H1 (cell line): ENCODE measurements at regions not wholly inside any gene's neighbourhood (a gene's known extent, or its start where the extent isn't known, plus 50 kb on each side); places are given as distances from the start of the nearest gene placed in this dataset.

Source experiments
- CTCF ChIA-PET: fragments of 300-600 bp; sonication (Branson Sonifier 250); formaldehyde crosslinking; loops from one replicate; lab custom pipeline; 2021; ENCODE audit not compliant: partially characterized antibody; lab: Charles Lee
- POLR2A ChIA-PET: fragments of 300-600 bp; sonication (Branson Sonifier 250); formaldehyde crosslinking; loops from one replicate; lab custom pipeline; 2021; ENCODE audit warnings: inconsistent platforms; ENCODE audit not compliant: partially characterized antibody; lab: Charles Lee
- DNase-seq, 2 experiments: peaks; one replicate each; pipeline versions ENCODE4 v3.0.0 to v3.0.0-alpha.2; 2010 to 2022; ENCODE audit warnings: low spot score in 2 of 2, low read depth in 1 of 2, mixed read lengths in 1 of 2
- FAIRE-seq: peaks from 2 replicates; lab custom pipeline; 2011; peaks lifted over from hg19 to GRCh38; lab: Jason Lieb, UNC
- H2AFZ ChIP-seq: 2 replicates; pipeline ENCODE4 v1.8.1; 2012; ENCODE audit warnings: low read length, inconsistent platforms
- H2AK5ac ChIP-seq: 2 replicates; pipeline ENCODE4 v1.6.1; 2013; ENCODE audit warnings: low read depth, low read length
- H2BK120ac ChIP-seq: replicated peaks from 2 replicates; pipeline ENCODE3; 2013; ENCODE audit warnings: low read depth, low read length, inconsistent platforms
- H2BK12ac ChIP-seq: 2 replicates; pipeline ENCODE4 v1.6.1; 2013; ENCODE audit warnings: low read depth, low read length
- H2BK15ac ChIP-seq: 2 replicates; pipeline ENCODE4 v1.6.1; 2013; ENCODE audit warnings: low read length
- H2BK20ac ChIP-seq: 2 replicates; pipeline ENCODE4 v1.6.1; 2013; ENCODE audit warnings: low read length
- H2BK5ac ChIP-seq: 2 replicates; pipeline ENCODE4 v1.6.1; 2013; ENCODE audit warnings: low read depth, low read length
- H3K14ac ChIP-seq: 2 replicates; pipeline ENCODE4 v1.6.1; 2013; ENCODE audit warnings: inconsistent platforms; ENCODE audit not compliant: insufficient read length
- H3K18ac ChIP-seq: 2 replicates; pipeline ENCODE4 v1.6.1; 2013; ENCODE audit warnings: low read length; ENCODE audit errors: extremely low read depth
- H3K23ac ChIP-seq: 2 replicates; pipeline ENCODE4 v1.6.1; 2013; ENCODE audit warnings: inconsistent platforms; ENCODE audit not compliant: insufficient read length
- H3K23me2 ChIP-seq: 2 replicates; pipeline ENCODE4 v1.6.1; 2013; ENCODE audit warnings: low read depth, low read length
- H3K27ac ChIP-seq: 2 replicates; pipeline ENCODE4 v1.6.1; 2011; ENCODE audit warnings: low read depth, low read length, inconsistent platforms
- H3K27me3 ChIP-seq, 4 experiments: replicated peaks in 1 of 4; 1 replicate in 1 of 4; 2 replicates in 3 of 4; pipeline versions ENCODE4 v1.6.1 to v1.8.1; 2011 to 2013; ENCODE audit warnings: low read length in 3 of 4, mild to moderate bottlenecking in 3 of 4, inconsistent platforms in 2 of 4, mixed read lengths in 2 of 4, moderate library complexity in 1 of 4; ENCODE audit not compliant: control insufficient read depth in 3 of 4, insufficient read depth in 3 of 4; ENCODE audit errors: extremely low read depth in 1 of 4
- H3K36me3 ChIP-seq, 4 experiments: 2 replicates each; pipeline versions ENCODE4 v1.6.1 to v1.8.1; 2011 to 2013; ENCODE audit warnings: mild to moderate bottlenecking in 4 of 4, low read length in 3 of 4, moderate library complexity in 2 of 4, control low read depth in 1 of 4, inconsistent platforms in 1 of 4; ENCODE audit not compliant: insufficient read depth in 4 of 4, control insufficient read depth in 2 of 4
- H3K4ac ChIP-seq: replicated peaks from 2 replicates; pipeline ENCODE3; 2013; ENCODE audit warnings: low read length, low read depth, mixed read lengths, inconsistent platforms; ENCODE audit not compliant: insufficient read length
- H3K4me1 ChIP-seq, 4 experiments: replicated peaks in 1 of 4; 1 replicate in 1 of 4; 2 replicates in 3 of 4; pipeline versions ENCODE4 v1.6.1 to v1.8.1; 2011 to 2013; ENCODE audit warnings: low read length in 3 of 4, inconsistent platforms in 2 of 4, mixed read lengths in 1 of 4; ENCODE audit not compliant: insufficient read depth in 4 of 4, control insufficient read depth in 3 of 4
- H3K4me2 ChIP-seq, 2 experiments: 2 replicates each; pipeline versions ENCODE4 v1.6.1 to v1.8.1; 2011 to 2013; ENCODE audit warnings: low read depth in 2 of 2, low read length in 2 of 2, control low read depth in 1 of 2, inconsistent platforms in 1 of 2, mild to moderate bottlenecking in 1 of 2; ENCODE audit not compliant: insufficient read depth in 1 of 2
- H3K4me3 ChIP-seq, 4 experiments: fragments of 200-600, 300-600 bp in 1 of 4; sonication (generic), shearing (Covaris generic), sonication (Bioruptor Twin) in 1 of 4; 2 replicates each; pipeline versions ENCODE4 v1.5.1 to v1.8.1; 2011 to 2016; ENCODE audit warnings: low read length in 4 of 4, low read depth in 3 of 4, control low read depth in 2 of 4, inconsistent platforms in 2 of 4, mild to moderate bottlenecking in 2 of 4, mixed read lengths in 1 of 4, moderate library complexity in 1 of 4; ENCODE audit not compliant: insufficient read depth in 2 of 4; ENCODE audit errors: extremely low read depth in 1 of 4
- H3K56ac ChIP-seq: replicated peaks from 2 replicates; pipeline ENCODE3; 2013; ENCODE audit warnings: low read depth, mild to moderate bottlenecking, mixed read lengths, low read length, inconsistent platforms; ENCODE audit not compliant: insufficient read length
- H3K79me1 ChIP-seq: 2 replicates; pipeline ENCODE4 v1.6.1; 2013; ENCODE audit warnings: low read depth, low read length, control low read depth
- H3K79me2 ChIP-seq, 2 experiments: 2 replicates each; pipeline versions ENCODE4 v1.6.1 to v1.8.1; 2012 to 2013; ENCODE audit warnings: low read length in 2 of 2, mild to moderate bottlenecking in 2 of 2, inconsistent platforms in 1 of 2; ENCODE audit not compliant: insufficient read depth in 2 of 2, control insufficient read depth in 1 of 2
- H3K9ac ChIP-seq, 4 experiments: replicated peaks in 1 of 4; 1 replicate in 1 of 4; 2 replicates in 3 of 4; pipeline versions ENCODE4 v1.6.1 to v1.8.1; 2011 to 2013; ENCODE audit warnings: low read depth in 3 of 4, low read length in 3 of 4, control low read depth in 2 of 4, mild to moderate bottlenecking in 2 of 4, moderate library complexity in 2 of 4, inconsistent platforms in 1 of 4; ENCODE audit errors: extremely low read depth in 1 of 4
- H3K9me3 ChIP-seq, 2 experiments: 2 replicates each; pipeline versions ENCODE4 v1.6.1 to v1.8.1; 2012 to 2013; ENCODE audit warnings: mild to moderate bottlenecking in 2 of 2, moderate library complexity in 2 of 2, control low read depth in 1 of 2, inconsistent platforms in 1 of 2, low read depth in 1 of 2, low read length in 1 of 2, mixed read lengths in 1 of 2; ENCODE audit not compliant: insufficient read depth in 2 of 2
- H4K20me1 ChIP-seq, 2 experiments: replicated peaks in 1 of 2; 2 replicates each; pipeline versions ENCODE3 to v1.8.1; 2011 to 2013; ENCODE audit warnings: inconsistent platforms in 2 of 2, low read length in 2 of 2, mild to moderate bottlenecking in 1 of 2; ENCODE audit not compliant: insufficient read depth in 2 of 2, control insufficient read depth in 1 of 2
- H4K5ac ChIP-seq: 2 replicates; pipeline ENCODE4 v1.6.1; 2013; ENCODE audit warnings: low read length, low read depth, mixed read lengths, inconsistent platforms; ENCODE audit not compliant: insufficient read length
- H4K8ac ChIP-seq: 2 replicates; pipeline ENCODE4 v1.8.0; 2013; ENCODE audit warnings: mild to moderate bottlenecking, moderate library complexity, low read length, inconsistent platforms; ENCODE audit not compliant: insufficient read depth; ENCODE audit errors: extremely low read depth
- H4K91ac ChIP-seq: replicated peaks from 2 replicates; pipeline ENCODE3; 2013; ENCODE audit warnings: low read length, mixed read lengths, inconsistent platforms; ENCODE audit not compliant: insufficient read length
- ATF2 ChIP-seq: IDR thresholded peaks from 2 replicates; pipeline ENCODE4 v1.6.1; 2012; ENCODE audit warnings: low read length, inconsistent platforms
- BRCA1 ChIP-seq: IDR thresholded peaks from 2 replicates; pipeline ENCODE4 v1.6.1; 2012; ENCODE audit warnings: low read depth, low read length, improper control_type of control experiment
- CHD1 ChIP-seq: IDR thresholded peaks from 2 replicates; pipeline ENCODE4 v1.6.1; 2012; ENCODE audit warnings: low read depth, low read length, improper control_type of control experiment
- FOSL1 ChIP-seq: IDR thresholded peaks from 2 replicates; pipeline ENCODE4 v1.6.1; 2011; ENCODE audit warnings: mild to moderate bottlenecking, low read depth, low read length, moderate library complexity; ENCODE audit not compliant: insufficient read depth
- JUN ChIP-seq: IDR thresholded peaks from 2 replicates; pipeline ENCODE4 v1.6.1; 2011; ENCODE audit warnings: low read depth, mild to moderate bottlenecking, improper control_type of control experiment, low read length
- POLR2A ChIP-seq, 2 experiments: IDR thresholded peaks; 1 replicate in 1 of 2; 2 replicates in 1 of 2; pipeline ENCODE4 v1.6.1; 2011; ENCODE audit warnings: low read depth in 2 of 2, low read length in 2 of 2, mild to moderate bottlenecking in 2 of 2; ENCODE audit errors: control extremely low read depth in 1 of 2
- RAD21 ChIP-seq, 2 experiments: IDR thresholded peaks in 1 of 2; conservative IDR thresholded peaks in 1 of 2; 2 replicates each; pipeline ENCODE4 v1.6.1; 2011; ENCODE audit warnings: low read depth in 2 of 2, low read length in 2 of 2, improper control_type of control experiment in 1 of 2, inconsistent platforms in 1 of 2, mild to moderate bottlenecking in 1 of 2, moderate library complexity in 1 of 2
- RFX5 ChIP-seq: IDR thresholded peaks from 2 replicates; pipeline ENCODE4 v1.6.1; 2011; ENCODE audit warnings: low read depth, low read length, improper control_type of control experiment, borderline replicate concordance
- RNF2 ChIP-seq: fragments of 200-900, 300-1000 bp; sonication (generic); IDR thresholded peaks from 2 replicates; pipeline ENCODE4 v1.7.1; 2016; ENCODE audit warnings: borderline replicate concordance, low read depth, mild to moderate bottlenecking, antibody characterized with exemption, low read length; ENCODE audit not compliant: poor library complexity, severe bottlenecking; ENCODE audit errors: missing control alignments
- SIN3A ChIP-seq, 2 experiments: IDR thresholded peaks in 1 of 2; conservative IDR thresholded peaks in 1 of 2; 2 replicates each; pipeline ENCODE4 v1.6.1; 2011 to 2012; ENCODE audit warnings: low read length in 2 of 2, improper control_type of control experiment in 1 of 2, low read depth in 1 of 2, mild to moderate bottlenecking in 1 of 2
- SP2 ChIP-seq: IDR thresholded peaks from 2 replicates; pipeline ENCODE4 v1.6.1; 2012; ENCODE audit warnings: mild to moderate bottlenecking, low read length, inconsistent platforms
- TAF7 ChIP-seq: optimal IDR thresholded peaks from 2 replicates; pipeline ENCODE3; 2011; ENCODE audit warnings: low read depth, mild to moderate bottlenecking, inconsistent platforms, low read length, moderate library complexity, borderline replicate concordance
- ZNF274 ChIP-seq: IDR thresholded peaks from 2 replicates; pipeline ENCODE4 v1.7.0; 2012; ENCODE audit warnings: low read length, borderline replicate concordance; ENCODE audit errors: extremely low read depth
- WGBS, 2 experiments: shearing (Covaris generic) in 1 of 2; methylation state at CpG; one replicate each; pipeline versions ENCODE4 v1.1.6 to v1.1.7; 2013 to 2015; ENCODE audit warnings: low lambda C conversion rate in 2 of 2, mixed read lengths in 2 of 2, inconsistent platforms in 1 of 2, low coverage in 1 of 2, missing lambda C conversion rate in 1 of 2; ENCODE audit not compliant: insufficient replicate concordance in 2 of 2, insufficient coverage in 1 of 2, insufficient read length in 1 of 2; ENCODE audit errors: extremely low coverage in 1 of 2, missing lambda C conversion rate in 1 of 2; 5-methylcytosine and 5-hydroxymethylcytosine counted together

GRCh38 chr1:91605566-91605965, 104.9 kb downstream of the CDC7 start:
- H3K4me1 ChIP-seq = no peaks in the 10 kb centered on the region
- H3K27me3 ChIP-seq = 0 out of 7 replicates have a peak, but pooled peaks cover 0 to 4% (median 0%) of the 10 kb centered on the region in 4 experiments
- DNase-seq = no peak
- POLR2A ChIA-PET = no interaction called here
- no peak overlapping the region for H3K27ac ChIP-seq
- H2BK15ac ChIP-seq = no peak overlapping the region
- H4K8ac ChIP-seq = no peak overlapping the region; the same call in 1 of the 2 replicates
- no peak overlapping the region for H2BK120ac ChIP-seq
- no peak overlapping the region for H3K4me2 ChIP-seq
- no peak overlapping the region for H3K4ac ChIP-seq
- H3K23me2 ChIP-seq = peaks cover 2% of the 10 kb centered on the region
- no peak overlapping the region for H2BK20ac ChIP-seq
- no peak for FAIRE-seq
- CTCF ChIA-PET = no interaction called here
- H3K14ac ChIP-seq = no peak overlapping the region
- 57% methylated on average over 3 of the region's 3 CpGs; no CpG with 5 or more reads in 1 of the 2 experiments for WGBS, 2 experiments
- H3K4me3 ChIP-seq = no peak overlapping the region
- no peak overlapping the region for H2BK5ac ChIP-seq
- H3K23ac ChIP-seq = no peak overlapping the region
- no peaks in the 10 kb centered on the region for H4K20me1 ChIP-seq
- H3K18ac ChIP-seq = no peak overlapping the region
- H3K56ac ChIP-seq = no peak overlapping the region
- H4K5ac ChIP-seq = no peak overlapping the region
- H3K79me1 ChIP-seq = no peaks in the 10 kb centered on the region
- H3K9me3 ChIP-seq = no peaks in the 10 kb centered on the region
- no peak overlapping the region for H2BK12ac ChIP-seq
- no peaks in the 10 kb centered on the region for H3K79me2 ChIP-seq
- H3K9ac ChIP-seq = no peak overlapping the region
- no peak overlapping the region for H2AK5ac ChIP-seq
- no peaks in the 10 kb centered on the region for H3K36me3 ChIP-seq
- no peak overlapping the region for H2AFZ ChIP-seq
- H4K91ac ChIP-seq = no peak overlapping the region
- TF ChIP-seq CHD1 (no peak), RAD21 (IDR thresholded peaks at IDR 0.05 in 1 of 2, conservative IDR thresholded peaks at IDR 0.05 in 1 of 2; ENCODE audit: low read depth in 2 of 2, low read length in 2 of 2) (no peak), ZNF274 (no peak), POLR2A (IDR thresholded peaks at IDR 0.05; ENCODE audit: control extremely low read depth in 1 of 2, low read depth in 2 of 2, low read length in 2 of 2) (no peak), SP2 (no peak), ATF2 (no peak), TAF7 (no peak), FOSL1 (no peak), BRCA1 (no peak), RFX5 (no peak), RNF2 (no peak), SIN3A (conservative IDR thresholded peaks at IDR 0.05 in 1 of 2, IDR thresholded peaks at IDR 0.05 in 1 of 2; ENCODE audit: low read depth in 1 of 2, low read length in 2 of 2) (no peak), JUN (no peak)
